Gastroesophageal sphincter (tissue), 4 donors: ENCODE measurements at regions not wholly inside any gene's neighbourhood (a gene's known extent, or its start where the extent isn't known, plus 50 kb on each side); places are given as distances from the start of the nearest gene placed in this dataset.

Experiments used
- ATAC-seq: fragments of 150-250 bp; one replicate; pipeline ENCODE4 v1.9.1; 2016; ENCODE audit warnings: mild to moderate bottlenecking, moderate library complexity
- H3K27ac ChIP-seq, 4 donors: fragments of 200-600 bp; sonication (generic) in 3 of 4; 1 replicate in 3 of 4; 2 replicates in 1 of 4; pipeline ENCODE4 v1.5.1; 2016 to 2019
- H3K27me3 ChIP-seq: fragments of 200-600 bp; sonication (generic); one replicate; pipeline ENCODE4 v1.5.1; 2019
- H3K36me3 ChIP-seq, 2 donors: fragments of 200-600 bp; sonication (generic); one replicate each; pipeline ENCODE4 v1.5.1; 2019; ENCODE audit warnings: control low read depth in 1 of 2
- H3K4me1 ChIP-seq, 3 donors: fragments of 200-600 bp; sonication (generic); 1 replicate in 2 of 3; 2 replicates in 1 of 3; pipeline ENCODE4 v1.5.1; 2016 to 2019; ENCODE audit warnings: control low read depth in 2 of 3
- H3K4me3 ChIP-seq, 2 donors: fragments of 200-600 bp; sonication (generic); one replicate each; pipeline ENCODE4 v1.5.1; 2019; ENCODE audit warnings: mild to moderate bottlenecking in 1 of 2, moderate library complexity in 1 of 2
- H3K9me3 ChIP-seq, 3 donors: fragments of 200-600 bp; sonication (generic); one replicate each; pipeline ENCODE4 v1.5.1; 2017 to 2019; ENCODE audit warnings: control low read depth in 2 of 3
- CTCF ChIP-seq, 4 experiments: fragments of 200-600 bp in 2 of 4; fragments of 450-650 bp in 2 of 4; sonication (generic) in 1 of 4; IDR thresholded peaks; one replicate each; pipeline ENCODE4 v1.5.1; 2017 to 2019; ENCODE audit warnings: antibody characterized with exemption in 4 of 4, mild to moderate bottlenecking in 2 of 4, moderate library complexity in 2 of 4
- EP300 ChIP-seq: sonication (generic); formaldehyde crosslinking; IDR thresholded peaks from one replicate; pipeline ENCODE4 v1.6.1; 2017; ENCODE audit warnings: antibody characterized with exemption, mild to moderate bottlenecking
- POLR2A ChIP-seq, 2 donors: fragments of 450-650 bp; IDR thresholded peaks; one replicate each; pipeline ENCODE4 v1.6.1; 2017; ENCODE audit warnings: antibody characterized with exemption in 2 of 2, mild to moderate bottlenecking in 2 of 2, moderate library complexity in 1 of 2
- POLR2AphosphoS5 ChIP-seq: sonication (generic); formaldehyde crosslinking; IDR thresholded peaks from one replicate; pipeline ENCODE4 v1.6.1; 2017; ENCODE audit warnings: antibody characterized with exemption
- WGBS, 2 donors: methylation state at CpG; one replicate each; pipeline ENCODE4 v1.1.5; 2018; ENCODE audit warnings: low coverage in 1 of 2; 5-methylcytosine and 5-hydroxymethylcytosine counted together

DNA sequence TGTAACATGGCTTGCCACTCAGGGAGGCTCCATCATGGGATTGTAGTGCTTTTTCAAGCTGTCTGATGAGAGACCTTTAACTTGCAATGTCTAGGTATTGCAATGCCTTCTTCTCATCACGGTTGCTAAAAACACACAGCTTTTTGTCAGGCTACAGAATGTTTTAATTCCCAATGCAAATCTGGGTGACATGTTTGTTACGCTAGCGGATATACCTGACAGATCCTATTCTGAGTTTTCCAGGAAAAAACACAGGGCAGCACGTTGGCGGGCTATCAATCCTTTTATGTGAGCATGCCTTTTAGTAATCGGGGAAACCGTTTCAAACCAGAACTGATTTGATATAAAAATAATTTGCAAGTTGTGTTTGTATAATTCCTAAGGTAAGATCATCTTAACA, 577.2 kb upstream of the MAP3K7 start:
- peaks cover 4% of the 10 kb centered on the region for H3K27me3 ChIP-seq
- no peaks in the 10 kb centered on the region for H3K36me3 ChIP-seq
- WGBS, 2 donors, result 61 to 76% methylated on average over 7 of the region's 7 CpGs
- no peak for TF ChIP-seq POLR2AphosphoS5
- TF ChIP-seq POLR2A (IDR thresholded peaks at IDR 0.05), result no peak
- no peak for TF ChIP-seq EP300
- no peak for TF ChIP-seq CTCF (IDR thresholded peaks at IDR 0.05)
- no peaks in the 10 kb centered on the region for H3K4me1 ChIP-seq
- H3K27ac ChIP-seq, result no peak overlapping the region
- H3K4me3 ChIP-seq, result no peak overlapping the region
- no peaks in the 10 kb centered on the region for H3K9me3 ChIP-seq
- no peak for ATAC-seq

- Histone ChIP-seq H3K9me3 (no peaks in the 10 kb centered on the region), H3K4me1 (no peaks in the 10 kb centered on the region), H3K4me3 (no peak overlapping the region), H3K27ac (no peak overlapping the region), H3K36me3 (no peaks in the 10 kb centered on the region), H3K27me3 (peaks cover 4% of the 10 kb centered on the region)
- no peak for ATAC-seq
- TF ChIP-seq EP300, result no peak
- TF ChIP-seq CTCF (IDR thresholded peaks at IDR 0.05), result no peak
- TF ChIP-seq POLR2AphosphoS5, result no peak
- no peak for TF ChIP-seq POLR2A (IDR thresholded peaks at IDR 0.05)
- 86 to 100% methylated on average over 3 to 4 of the region's 7 CpGs for WGBS, 2 donors
Observed at GRCh38 chr6:91161246-91161645, 574.4 kb upstream of the MAP3K7 start.

GRCh38 chr6:91155129-91155785, 568.4 kb upstream of the MAP3K7 start:
- H3K4me3 ChIP-seq, result no peak overlapping the region
- no peaks in the 10 kb centered on the region for H3K27me3 ChIP-seq
- 24 to 58% methylated on average over 3 to 5 of the region's 5 CpGs for WGBS, 2 donors
- no peaks in the 10 kb centered on the region for H3K36me3 ChIP-seq
- no peak overlapping the region for H3K27ac ChIP-seq
- H3K9me3 ChIP-seq, result no peaks in the 10 kb centered on the region
- ATAC-seq, result no peak
- H3K4me1 ChIP-seq, result no peaks in the 10 kb centered on the region
- TF ChIP-seq POLR2A (IDR thresholded peaks at IDR 0.05) (no peak), EP300 (no peak), POLR2AphosphoS5 (no peak), CTCF (IDR thresholded peaks at IDR 0.05) (no peak)

DNA sequence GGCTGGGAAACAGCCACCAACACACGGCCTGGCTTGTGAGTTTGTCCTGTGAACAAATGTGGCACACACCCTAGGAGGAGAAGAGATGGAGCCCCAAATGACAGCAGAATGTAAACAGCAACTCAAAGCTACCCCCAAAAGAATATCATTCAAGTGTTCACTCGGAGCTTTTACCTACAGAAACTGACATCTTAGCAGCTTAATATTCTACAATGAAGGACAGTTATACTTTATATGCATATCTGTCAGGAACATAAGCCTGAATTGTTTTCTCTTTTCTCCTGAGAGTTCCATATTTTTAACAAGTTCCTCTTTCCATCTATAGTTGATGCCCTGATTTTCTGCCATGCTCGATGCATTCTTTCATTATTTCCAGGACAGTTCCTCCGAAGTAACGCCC, 566.0 kb upstream of the MAP3K7 start:
- Histone ChIP-seq H3K4me3 (no peak overlapping the region), H3K27me3 (no peaks in the 10 kb centered on the region), H3K4me1 (no peaks in the 10 kb centered on the region), H3K9me3 (no peaks in the 10 kb centered on the region), H3K27ac (no peak overlapping the region), H3K36me3 (no peaks in the 10 kb centered on the region)
- TF ChIP-seq EP300 (no peak), POLR2A (IDR thresholded peaks at IDR 0.05) (no peak), POLR2AphosphoS5 (no peak), CTCF (IDR thresholded peaks at IDR 0.05) (no peak)
- ATAC-seq, result no peak
- WGBS, 2 donors, result 65 to 79% methylated on average over 2 to 5 of the region's 5 CpGs

GRCh38 chr6:91149956-91150705, 563.3 kb upstream of the MAP3K7 start:
- TF ChIP-seq POLR2A (IDR thresholded peaks at IDR 0.05) (no peak), CTCF (IDR thresholded peaks at IDR 0.05) (no peak)
- Histone ChIP-seq H3K4me3 (no peak overlapping the region), H3K36me3 (no peaks in the 10 kb centered on the region), H3K27me3 (no peaks in the 10 kb centered on the region), H3K27ac (no peak overlapping the region), H3K9me3 (no peaks in the 10 kb centered on the region), H3K4me1 (no peaks in the 10 kb centered on the region)
- 81 to 100% methylated on average over 1 to 2 of the region's 2 CpGs for WGBS, 2 donors
- no peak for ATAC-seq
